Mesendoderm (in vitro differentiated cells): ENCODE measurements at regions not wholly inside any gene's neighbourhood (a gene's known extent, or its start where the extent isn't known, plus 50 kb on each side); places are given as distances from the start of the nearest gene placed in this dataset.

Experiments used
- DNase-seq: peaks from one replicate; pipeline ENCODE4 v3.0.0; 2013
- H2AK5ac ChIP-seq: 2 replicates; pipeline ENCODE4 v1.6.1; 2013; ENCODE audit warnings: low read length, inconsistent platforms
- H2BK120ac ChIP-seq: 2 replicates; pipeline ENCODE4 v1.6.1; 2013; ENCODE audit warnings: low read depth, mild to moderate bottlenecking, low read length, moderate library complexity, mixed read lengths
- H2BK15ac ChIP-seq: replicated peaks from 2 replicates; pipeline ENCODE4 v1.6.1; 2013; ENCODE audit warnings: low read depth, mild to moderate bottlenecking, moderate library complexity
- H2BK5ac ChIP-seq: 2 replicates; pipeline ENCODE4 v1.6.1; 2013; ENCODE audit warnings: low read length, inconsistent platforms
- H3K18ac ChIP-seq: 2 replicates; pipeline ENCODE4 v1.6.1; 2013; ENCODE audit warnings: mild to moderate bottlenecking, low read length, mixed read lengths
- H3K23ac ChIP-seq: one replicate; pipeline ENCODE4 v1.6.1; 2013; ENCODE audit warnings: low read length
- H3K27ac ChIP-seq: 2 replicates; pipeline ENCODE4 v1.5.1; 2013; ENCODE audit warnings: low read depth, mild to moderate bottlenecking, inconsistent platforms, low read length, moderate library complexity
- H3K27me3 ChIP-seq: 2 replicates; pipeline ENCODE4 v1.6.1; 2013; ENCODE audit warnings: low read length, control low read depth, mild to moderate bottlenecking, inconsistent platforms; ENCODE audit not compliant: insufficient read depth, poor library complexity
- H3K36me3 ChIP-seq: 2 replicates; pipeline ENCODE4 v1.6.1; 2013; ENCODE audit warnings: low read length, inconsistent platforms; ENCODE audit not compliant: control insufficient read depth, insufficient read depth
- H3K4ac ChIP-seq: one replicate; pipeline ENCODE4 v1.6.1; 2013; ENCODE audit warnings: low read depth, mild to moderate bottlenecking, low read length, moderate library complexity
- H3K4me1 ChIP-seq: 2 replicates; pipeline ENCODE4 v1.6.1; 2013; ENCODE audit warnings: low read depth, low read length, inconsistent platforms; ENCODE audit not compliant: control insufficient read depth
- H3K4me2 ChIP-seq: 2 replicates; pipeline ENCODE4 v1.6.1; 2013; ENCODE audit warnings: low read length
- H3K4me3 ChIP-seq: 2 replicates; pipeline ENCODE4 v1.5.1; 2013; ENCODE audit warnings: mild to moderate bottlenecking, low read length
- H3K56ac ChIP-seq: one replicate; pipeline ENCODE4 v1.6.1; 2013; ENCODE audit warnings: low read length
- H3K79me1 ChIP-seq: 2 replicates; pipeline ENCODE4 v1.6.1; 2013; ENCODE audit warnings: low read length, inconsistent platforms
- H3K79me2 ChIP-seq: 2 replicates; pipeline ENCODE4 v1.6.1; 2013; ENCODE audit warnings: mild to moderate bottlenecking, low read length; ENCODE audit not compliant: control insufficient read depth, insufficient read depth
- H3K9ac ChIP-seq: 2 replicates; pipeline ENCODE4 v1.6.1; 2013; ENCODE audit warnings: low read length, inconsistent platforms
- H4K5ac ChIP-seq: one replicate; pipeline ENCODE4 v1.6.1; 2013; ENCODE audit warnings: low read length
- H4K8ac ChIP-seq: one replicate; pipeline ENCODE4 v1.6.1; 2013; ENCODE audit warnings: low read depth, mild to moderate bottlenecking, control low read depth, low read length, moderate library complexity
- WGBS: extraction: QIAGEN DNeasy Blood & Tissue Kit; methylation state at CpG from one replicate; pipeline ENCODE4 v1.1.7; 2013; ENCODE audit warnings: low lambda C conversion rate, missing lambda C conversion rate; ENCODE audit not compliant: insufficient coverage; ENCODE audit errors: extremely low coverage; 5-methylcytosine and 5-hydroxymethylcytosine counted together

GRCh38 chr22:44362249-44363012 is 49.7 kb upstream of the SHISAL1 start:
- Histone ChIP-seq H2BK120ac (no peak overlapping the region), H4K8ac (no peak overlapping the region), H3K36me3 (no peaks in the 10 kb centered on the region), H3K27me3 (no peaks in the 10 kb centered on the region), H3K79me1 (no peaks in the 10 kb centered on the region), H3K27ac (no peak overlapping the region), H3K4me1 (no peaks in the 10 kb centered on the region), H3K18ac (no peak overlapping the region), H3K23ac (no peak overlapping the region), H3K79me2 (no peaks in the 10 kb centered on the region), H3K4ac (no peak overlapping the region), H2BK15ac (no peak overlapping the region), H3K4me3 (no peak overlapping the region), H3K56ac (no peak overlapping the region), H2AK5ac (no peak overlapping the region), H4K5ac (no peak overlapping the region), H3K4me2 (no peak overlapping the region), H3K9ac (no peak overlapping the region), H2BK5ac (no peak overlapping the region)
- WGBS, result no CpG with 5 or more reads among the region's 8 CpGs
- no peak for DNase-seq
